Right lobe of liver (tissue), 6 donors: ENCODE measurements at regions not wholly inside any gene's neighbourhood (a gene's known extent, or its start where the extent isn't known, plus 50 kb on each side); places are given as distances from the start of the nearest gene placed in this dataset.
A peak's percentile ranks its signal among the peaks of the same experiment; 100 is the strongest.

ENCODE experiments used
- ATAC-seq, 4 donors: fragments of 200-7000 bp; cut with Tn5 transposase; one replicate each; pipeline ENCODE4 v1.9.1; 2020; ENCODE audit warnings: mild to moderate bottlenecking in 4 of 4, moderate library complexity in 4 of 4
- DNase-seq, 3 donors: peaks; one replicate each; pipeline ENCODE4 v3.0.0-alpha.2; 2020
- H3K27ac ChIP-seq, 3 donors: fragments of 200-600 bp; one replicate each; pipeline ENCODE4 v1.8.0; 2022
- H3K27me3 ChIP-seq, 2 donors: fragments of 200-600 bp; one replicate each; pipeline ENCODE4 v1.8.0; 2022
- H3K36me3 ChIP-seq, 4 donors: fragments of 200-600 bp; sonication (generic) in 1 of 4; one replicate each; pipeline versions ENCODE4 v1.5.1 to v1.8.0; 2017 to 2022; ENCODE audit warnings: control low read depth in 1 of 4
- H3K4me1 ChIP-seq, 4 donors: fragments of 200-600 bp; sonication (generic) in 1 of 4; one replicate each; pipeline versions ENCODE4 v1.5.1 to v1.8.0; 2017 to 2022; ENCODE audit warnings: control low read depth in 1 of 4
- H3K4me3 ChIP-seq, 3 donors: fragments of 200-600 bp; one replicate each; pipeline ENCODE4 v1.8.0; 2022
- H3K9me3 ChIP-seq, 4 donors: fragments of 200-600 bp; sonication (generic) in 1 of 4; one replicate each; pipeline versions ENCODE4 v1.5.1 to v1.8.0; 2017 to 2022; ENCODE audit warnings: control low read depth in 1 of 4
- POLR2A ChIP-seq: fragments of 450-650 bp; IDR thresholded peaks from one replicate; pipeline ENCODE4 v1.6.1; 2017; ENCODE audit warnings: antibody characterized with exemption, mild to moderate bottlenecking
- WGBS: methylation state at CpG from one replicate; pipeline ENCODE4 v1.1.6; 2018; ENCODE audit warnings: low coverage, low lambda C conversion rate; ENCODE audit not compliant: insufficient coverage; ENCODE audit errors: missing lambda C conversion rate; 5-methylcytosine and 5-hydroxymethylcytosine counted together
- intact Hi-C, 2 donors: fragments of 100-400 bp; cut with DNase I; formaldehyde crosslinking; loops; one replicate each; pipeline versions ENCODE4 v1.11.2 to v1.14.1; 2022
- TF ChIP-seq, protein P1 (sequence below), 4 donors: fragments of 200-600 bp in 3 of 4; fragments of 450-650 bp in 1 of 4; IDR thresholded peaks; one replicate each; pipeline versions ENCODE4 v1.5.1 to v1.8.0; 2016 to 2022; ENCODE audit warnings: antibody characterized with exemption in 4 of 4, mild to moderate bottlenecking in 2 of 4
- donor health status: DM: no; HTN: yes; CAD: no.
- donor health status: DM: no; HTN: no; CAD: no.
- donor health status: DM: no; HTN: no; CAD: no.
- donor health status: DM: no; HTN: yes; CAD: no.
- donor health status: DM: no; HTN: yes; CAD: no.

DNA sequence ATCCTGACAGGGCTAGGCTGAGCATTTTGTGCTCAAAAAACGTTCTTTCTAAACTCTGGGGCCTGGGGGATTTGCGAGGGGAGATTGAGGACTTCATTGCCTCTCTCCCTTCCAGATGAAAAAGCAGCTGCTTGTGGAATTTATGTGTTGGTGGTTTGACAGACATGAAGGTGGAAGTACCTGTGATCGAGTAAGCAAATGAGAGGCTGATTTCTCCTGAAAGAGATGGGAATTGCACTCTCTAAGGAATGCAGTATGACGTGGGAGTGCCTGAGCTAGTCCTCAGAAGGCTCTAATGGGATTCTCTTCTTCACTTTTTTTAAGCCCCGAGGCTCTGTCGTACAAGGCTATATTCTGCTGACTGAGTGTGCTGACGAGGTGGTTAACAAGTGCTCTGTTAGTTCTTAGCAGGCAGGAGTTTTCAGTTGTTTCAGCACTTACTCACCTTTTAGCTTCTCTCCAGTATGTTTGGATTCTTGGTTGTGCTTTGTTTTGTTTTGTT is 426.8 kb upstream of the CNKSR2 start:
- intact Hi-C loops = no loop called here
- ATAC-seq = no peak
- DNase-seq = no peak
- Histone ChIP-seq H3K4me3 (no peak overlapping the region), H3K36me3 (no peaks in the 10 kb centered on the region), H3K27me3 (no peaks in the 10 kb centered on the region), H3K9me3 (no peaks in the 10 kb centered on the region), H3K27ac (no peak overlapping the region), H3K4me1 (peaks cover 0 to 3% (median 0%) of the 10 kb centered on the region in 4 donors)
- WGBS = 24% methylated on average over 5 of the region's 7 CpGs
- TF ChIP-seq, protein P1, sequence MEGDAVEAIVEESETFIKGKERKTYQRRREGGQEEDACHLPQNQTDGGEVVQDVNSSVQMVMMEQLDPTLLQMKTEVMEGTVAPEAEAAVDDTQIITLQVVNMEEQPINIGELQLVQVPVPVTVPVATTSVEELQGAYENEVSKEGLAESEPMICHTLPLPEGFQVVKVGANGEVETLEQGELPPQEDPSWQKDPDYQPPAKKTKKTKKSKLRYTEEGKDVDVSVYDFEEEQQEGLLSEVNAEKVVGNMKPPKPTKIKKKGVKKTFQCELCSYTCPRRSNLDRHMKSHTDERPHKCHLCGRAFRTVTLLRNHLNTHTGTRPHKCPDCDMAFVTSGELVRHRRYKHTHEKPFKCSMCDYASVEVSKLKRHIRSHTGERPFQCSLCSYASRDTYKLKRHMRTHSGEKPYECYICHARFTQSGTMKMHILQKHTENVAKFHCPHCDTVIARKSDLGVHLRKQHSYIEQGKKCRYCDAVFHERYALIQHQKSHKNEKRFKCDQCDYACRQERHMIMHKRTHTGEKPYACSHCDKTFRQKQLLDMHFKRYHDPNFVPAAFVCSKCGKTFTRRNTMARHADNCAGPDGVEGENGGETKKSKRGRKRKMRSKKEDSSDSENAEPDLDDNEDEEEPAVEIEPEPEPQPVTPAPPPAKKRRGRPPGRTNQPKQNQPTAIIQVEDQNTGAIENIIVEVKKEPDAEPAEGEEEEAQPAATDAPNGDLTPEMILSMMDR (IDR thresholded peaks at IDR 0.05) = no peak
- TF ChIP-seq POLR2A = no peak

DNA sequence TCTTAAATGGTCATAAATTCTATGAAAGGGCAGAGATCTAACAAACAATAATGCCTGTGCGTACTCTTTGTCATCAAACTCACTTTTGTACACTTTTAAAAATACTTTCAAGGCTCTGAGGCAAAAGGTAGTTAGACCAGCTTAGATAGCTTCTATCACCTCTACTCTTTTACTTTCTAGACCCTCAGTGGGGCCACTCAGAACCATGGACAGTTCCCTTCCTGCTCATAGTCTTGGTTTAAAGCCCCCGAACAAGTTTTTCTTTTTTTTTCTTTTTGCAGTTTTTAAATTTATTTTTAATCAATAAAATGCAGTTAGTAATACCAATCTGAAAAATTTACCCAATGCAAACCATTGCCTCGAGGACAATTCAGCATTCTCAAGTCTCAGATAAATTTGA is 460.5 kb upstream of the CNKSR2 start:
- no peaks in the 10 kb centered on the region for H3K27me3 ChIP-seq
- TF ChIP-seq POLR2A = no peak
- TF ChIP-seq, protein P1 (IDR thresholded peaks at IDR 0.05) = no peak
- H3K4me3 ChIP-seq = no peak overlapping the region
- no peak for ATAC-seq
- no peak for DNase-seq
- H3K27ac ChIP-seq = no peak overlapping the region
- H3K36me3 ChIP-seq = no peaks in the 10 kb centered on the region
- H3K4me1 ChIP-seq = no peaks in the 10 kb centered on the region
- no peaks in the 10 kb centered on the region for H3K9me3 ChIP-seq
- WGBS = 8% methylated on average over 3 of the region's 3 CpGs
- intact Hi-C loops = no loop called here

DNA sequence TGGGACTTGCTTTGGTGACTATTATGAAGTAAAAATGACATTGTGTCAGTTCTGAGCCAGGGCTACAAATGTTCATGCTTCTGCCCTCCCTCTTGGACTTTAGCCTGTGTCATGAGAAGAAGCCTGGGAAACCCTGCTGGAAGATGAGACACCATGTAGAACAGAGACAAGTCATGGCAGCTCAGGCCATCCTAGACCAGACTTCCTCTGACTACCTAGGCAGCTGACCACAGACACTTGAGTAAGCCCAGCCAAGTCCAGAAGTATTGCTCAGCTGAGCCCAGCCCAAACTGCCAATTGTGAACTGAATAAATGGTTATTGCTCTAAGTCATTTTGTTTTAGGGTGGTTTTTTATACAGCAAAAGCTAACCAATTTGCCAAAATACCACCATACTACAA is 467.6 kb upstream of the CNKSR2 start:
- intact Hi-C loops = no loop called here
- H3K4me3 ChIP-seq = no peak overlapping the region
- no peaks in the 10 kb centered on the region for H3K36me3 ChIP-seq
- DNase-seq (no peak), ATAC-seq (no peak)
- no peaks in the 10 kb centered on the region for H3K9me3 ChIP-seq
- no peaks in the 10 kb centered on the region for H3K27me3 ChIP-seq
- no peak for TF ChIP-seq POLR2A
- TF ChIP-seq, protein P1 (IDR thresholded peaks at IDR 0.05) = no peak
- H3K27ac ChIP-seq = no peak overlapping the region
- no peaks in the 10 kb centered on the region for H3K4me1 ChIP-seq

DNA sequence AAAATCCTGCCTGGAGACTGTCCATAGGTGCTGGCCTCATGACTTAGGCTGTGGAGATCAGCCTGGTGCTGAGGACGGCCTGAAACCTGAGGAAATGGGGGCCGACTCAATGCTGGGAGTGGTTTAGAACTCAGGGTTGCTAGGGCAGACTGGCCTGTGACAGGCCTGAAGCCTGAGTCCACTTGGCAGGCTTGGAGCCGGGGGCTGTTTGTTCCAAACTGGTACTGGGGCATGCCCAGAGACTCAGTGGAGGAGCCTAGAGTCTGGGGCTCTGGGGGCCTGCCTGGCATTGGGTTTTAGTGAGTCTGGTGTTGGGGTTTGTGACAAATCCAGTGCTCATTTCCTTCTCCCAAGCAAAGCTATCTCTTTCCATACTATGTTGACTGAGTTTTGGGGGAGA is 489.7 kb upstream of the CNKSR2 start:
- WGBS = no CpG with 5 or more reads among the region's 3 CpGs
- intact Hi-C loops = no loop called here
- no peak overlapping the region for H3K4me3 ChIP-seq

More for the DNA sequence above, 489.7 kb upstream of the CNKSR2 start:
- Histone ChIP-seq H3K9me3 (no peaks in the 10 kb centered on the region), H3K27ac (no peak overlapping the region), H3K36me3 (no peaks in the 10 kb centered on the region), H3K4me1 (no peaks in the 10 kb centered on the region), H3K27me3 (no peaks in the 10 kb centered on the region)
- DNase-seq (no peak), ATAC-seq (peak in 1 of 4 donors; percentile 28)
- no peak for TF ChIP-seq POLR2A
- TF ChIP-seq, protein P1 (IDR thresholded peaks at IDR 0.05) = no peak
